Astrocyte (in vitro differentiated cells and primary cell): ENCODE measurements at regions not wholly inside any gene's neighbourhood (a gene's known extent, or its start where the extent isn't known, plus 50 kb on each side); places are given as distances from the start of the nearest gene placed in this dataset.

Experiments
- DNase-seq: peaks from one replicate; pipeline ENCODE4 v3.0.0-alpha.2; 2010; ENCODE audit warnings: low read depth
- FAIRE-seq: peaks from 2 replicates; lab custom pipeline; 2011; peaks lifted over from hg19 to GRCh38; lab: Jason Lieb, UNC
- H2AFZ ChIP-seq: 2 replicates; pipeline ENCODE4 v1.6.0; 2012; ENCODE audit warnings: low read depth, low read length, inconsistent platforms
- H3K27ac ChIP-seq: 2 replicates; pipeline ENCODE4 v1.5.1; 2011; ENCODE audit warnings: low read depth, low read length, inconsistent platforms
- H3K27me3 ChIP-seq: 2 replicates; pipeline ENCODE4 v1.6.0; 2011; ENCODE audit warnings: low read length, inconsistent platforms; ENCODE audit not compliant: insufficient read depth
- H3K36me3 ChIP-seq: 2 replicates; pipeline ENCODE4 v1.5.1; 2011; ENCODE audit warnings: low read length, inconsistent platforms; ENCODE audit not compliant: insufficient read depth
- H3K4me1 ChIP-seq: 2 replicates; pipeline ENCODE4 v1.5.1; 2011; ENCODE audit warnings: low read length, inconsistent platforms; ENCODE audit not compliant: insufficient read depth
- H3K4me2 ChIP-seq: 2 replicates; pipeline ENCODE4 v1.6.0; 2012; ENCODE audit warnings: low read length, inconsistent platforms
- H3K4me3 ChIP-seq: 2 replicates; pipeline ENCODE4 v1.5.1; 2011; ENCODE audit warnings: low read depth, mild to moderate bottlenecking, low read length, inconsistent platforms; ENCODE audit not compliant: insufficient read depth
- H3K79me2 ChIP-seq: 2 replicates; pipeline ENCODE4 v1.6.0; 2012; ENCODE audit warnings: mild to moderate bottlenecking, low read length, inconsistent platforms; ENCODE audit not compliant: insufficient read depth
- H3K9ac ChIP-seq: 2 replicates; pipeline ENCODE4 v1.6.0; 2012; ENCODE audit warnings: mild to moderate bottlenecking, low read length, inconsistent platforms
- H3K9me3 ChIP-seq: 2 replicates; pipeline ENCODE4 v1.5.1; 2012; ENCODE audit warnings: low read depth, mild to moderate bottlenecking, low read length, inconsistent platforms; ENCODE audit not compliant: insufficient read depth
- H4K20me1 ChIP-seq: 2 replicates; pipeline ENCODE4 v1.6.0; 2012; ENCODE audit warnings: low read length, inconsistent platforms; ENCODE audit not compliant: insufficient read depth
- H3K27ac Mint-ChIP-seq: one replicate; pipeline ENCODE4 v1.8.0; 2021; ENCODE audit warnings: mild to moderate bottlenecking, mixed read lengths; ENCODE audit not compliant: unreplicated experiment
- H3K27me3 Mint-ChIP-seq: one replicate; pipeline ENCODE4 v1.8.0; 2021; ENCODE audit warnings: low read depth, mixed read lengths; ENCODE audit not compliant: unreplicated experiment
- H3K36me3 Mint-ChIP-seq: one replicate; pipeline ENCODE4 v1.8.0; 2021; ENCODE audit warnings: low read depth, mixed read lengths; ENCODE audit not compliant: unreplicated experiment
- H3K4me1 Mint-ChIP-seq: one replicate; pipeline ENCODE4 v1.8.0; 2021; ENCODE audit warnings: low read depth, mixed read lengths; ENCODE audit not compliant: unreplicated experiment
- H3K4me3 Mint-ChIP-seq: one replicate; pipeline ENCODE4 v1.8.0; 2021; ENCODE audit warnings: mild to moderate bottlenecking, moderate library complexity, mixed read lengths; ENCODE audit not compliant: unreplicated experiment
- H3K9me3 Mint-ChIP-seq: one replicate; pipeline ENCODE4 v1.8.0; 2021; ENCODE audit warnings: mild to moderate bottlenecking, mixed read lengths; ENCODE audit not compliant: unreplicated experiment
- CTCF ChIP-seq: IDR thresholded peaks from 2 replicates; pipeline ENCODE4 v1.5.1; 2011; ENCODE audit warnings: low read depth, mild to moderate bottlenecking, inconsistent platforms, low read length, moderate library complexity; ENCODE audit not compliant: insufficient read depth
- EZH2 ChIP-seq: IDR thresholded peaks from 2 replicates; pipeline ENCODE4 v1.6.1; 2012; ENCODE audit warnings: mild to moderate bottlenecking, low read length, inconsistent platforms; ENCODE audit not compliant: insufficient read depth

DNA sequence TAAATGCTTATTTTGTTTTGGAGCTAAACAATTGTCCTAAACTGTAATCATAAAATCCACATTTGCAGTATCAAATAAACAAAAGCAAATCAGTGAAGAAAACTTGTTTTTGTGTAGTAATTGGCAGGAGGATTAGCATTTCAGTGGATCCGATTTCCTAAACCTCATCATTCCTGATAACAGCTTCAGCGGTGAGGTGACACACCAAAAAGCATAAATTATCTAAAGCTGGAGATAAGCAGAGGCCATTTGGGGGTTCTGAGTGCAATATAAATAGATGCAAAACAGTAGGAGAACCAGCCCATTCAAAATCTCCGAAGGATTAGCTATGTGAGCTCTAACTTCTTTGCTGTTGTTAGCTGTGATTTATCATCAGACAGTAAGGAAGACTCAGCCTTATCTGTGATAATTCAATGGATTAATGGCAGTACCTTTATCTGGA, 235.8 kb downstream of the EPHA7 start:
- Histone ChIP-seq H3K4me2 (no peak overlapping the region), H3K36me3 (no peaks in the 10 kb centered on the region), H3K79me2 (no peaks in the 10 kb centered on the region), H3K4me3 (no peak overlapping the region), H3K4me1 (no peaks in the 10 kb centered on the region), H3K27ac (no peak overlapping the region), H4K20me1 (no peaks in the 10 kb centered on the region), H3K27me3 (no peaks in the 10 kb centered on the region), H2AFZ (no peak overlapping the region), H3K9ac (no peak overlapping the region), H3K9me3 (no peaks in the 10 kb centered on the region)
- no peak overlapping the region for H3K27ac Mint-ChIP-seq
- H3K4me1 Mint-ChIP-seq: no peaks in the 10 kb centered on the region
- DNase-seq: no peak
- H3K27me3 Mint-ChIP-seq: no peaks in the 10 kb centered on the region
- H3K4me3 Mint-ChIP-seq: no peak overlapping the region
- H3K36me3 Mint-ChIP-seq: no peaks in the 10 kb centered on the region
- no peaks in the 10 kb centered on the region for H3K9me3 Mint-ChIP-seq
- no peak for TF ChIP-seq EZH2
- TF ChIP-seq CTCF: no peak
- no peak for FAIRE-seq

DNA sequence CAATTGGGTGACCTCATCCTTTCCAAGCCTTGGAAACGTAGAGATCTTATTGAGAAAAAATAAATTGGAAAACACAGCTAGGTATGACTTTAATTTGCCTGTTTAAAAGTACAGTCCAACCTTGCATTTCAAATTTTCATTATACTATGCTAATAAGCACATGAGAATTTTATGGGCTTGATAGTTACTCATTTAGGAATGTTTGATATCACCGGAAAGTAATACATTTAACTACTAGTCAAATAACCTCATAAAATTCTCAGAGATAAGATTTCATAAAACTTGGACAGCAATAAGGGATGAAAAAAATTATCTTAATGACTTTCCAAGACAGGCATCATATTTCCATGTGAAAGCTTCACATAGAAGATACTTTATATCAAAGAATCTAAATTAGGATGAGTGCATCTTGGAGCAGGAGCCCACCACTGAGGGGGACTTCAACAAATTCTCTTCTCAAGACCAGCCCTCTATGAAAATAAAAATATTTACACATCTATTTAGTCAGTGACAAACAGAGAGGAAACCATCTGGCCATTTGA, 236.3 kb downstream of the EPHA7 start:
- Histone ChIP-seq H3K4me3 (no peak overlapping the region), H3K27ac (no peak overlapping the region), H4K20me1 (no peaks in the 10 kb centered on the region), H3K4me1 (no peaks in the 10 kb centered on the region), H3K79me2 (no peaks in the 10 kb centered on the region), H2AFZ (no peak overlapping the region), H3K27me3 (no peaks in the 10 kb centered on the region), H3K4me2 (no peak overlapping the region), H3K9ac (no peak overlapping the region), H3K9me3 (no peaks in the 10 kb centered on the region), H3K36me3 (no peaks in the 10 kb centered on the region)
- DNase-seq (no peak), FAIRE-seq (no peak)
- H3K36me3 Mint-ChIP-seq: no peaks in the 10 kb centered on the region
- no peaks in the 10 kb centered on the region for H3K27me3 Mint-ChIP-seq
- no peaks in the 10 kb centered on the region for H3K9me3 Mint-ChIP-seq
- H3K27ac Mint-ChIP-seq: no peak overlapping the region
- H3K4me3 Mint-ChIP-seq: no peak overlapping the region
- no peaks in the 10 kb centered on the region for H3K4me1 Mint-ChIP-seq
- TF ChIP-seq EZH2 (no peak), CTCF (no peak)

- TF ChIP-seq EZH2 (no peak), CTCF (no peak)
- no peak overlapping the region for H3K27ac Mint-ChIP-seq
- H3K9me3 Mint-ChIP-seq: no peaks in the 10 kb centered on the region
- no peak overlapping the region for H3K27ac ChIP-seq
- H3K9ac ChIP-seq: no peak overlapping the region
- no peak for FAIRE-seq
- H3K4me1 Mint-ChIP-seq: peaks cover 4% of the 10 kb centered on the region
- no peak overlapping the region for H3K4me2 ChIP-seq
- H3K36me3 ChIP-seq: no peaks in the 10 kb centered on the region
- no peaks in the 10 kb centered on the region for H3K27me3 ChIP-seq
- H2AFZ ChIP-seq: no peak overlapping the region
- H3K4me1 ChIP-seq: no peaks in the 10 kb centered on the region
- no peak overlapping the region for H3K4me3 Mint-ChIP-seq
- H3K79me2 ChIP-seq: no peaks in the 10 kb centered on the region
- no peaks in the 10 kb centered on the region for H3K27me3 Mint-ChIP-seq
- no peaks in the 10 kb centered on the region for H4K20me1 ChIP-seq
- H3K9me3 ChIP-seq: no peaks in the 10 kb centered on the region
- H3K4me3 ChIP-seq: no peak overlapping the region
- no peak for DNase-seq
- no peaks in the 10 kb centered on the region for H3K36me3 Mint-ChIP-seq
Measured at GRCh38 chr6:93177918-93178317, 241.4 kb downstream of the EPHA7 start.
